ENCODE measurements at regions not wholly inside any gene's neighbourhood (a gene's known extent, or its start where the extent isn't known, plus 50 kb on each side); places are given as distances from the start of the nearest gene placed in this dataset.

- DNase-seq = no peak
- no peak for TF ChIP-seq POLR2A (IDR thresholded peaks at IDR 0.05)
- TF ChIP-seq CTCF (IDR thresholded peaks at IDR 0.05) = no peak
- Histone ChIP-seq H3K4me1 (peaks cover 0 to 4% (median 0%) of the 10 kb centered on the region in 3 donors), H3K9me3 (no peaks in the 10 kb centered on the region), H3K36me3 (no peaks in the 10 kb centered on the region), H3K27ac (no peak overlapping the region), H3K27me3 (no peaks in the 10 kb centered on the region), H3K4me3 (no peak overlapping the region)
- intact Hi-C loops (cut with DNase I) = no loop called here
Measured at GRCh38 chr12:70176290-70176689, 66.9 kb upstream of the CNOT2 start.

- H3K27me3 ChIP-seq = no peaks in the 10 kb centered on the region
- H3K36me3 ChIP-seq = no peaks in the 10 kb centered on the region
- H3K4me3 ChIP-seq = no peak overlapping the region
- DNase-seq = no peak
- 44 to 48% methylated on average over 1 of the region's 1 CpG for WGBS, 2 donors
- intact Hi-C loops (cut with DNase I) = no loop called here
- peaks cover 0 to 4% (median 0%) of the 10 kb centered on the region in 3 donors for H3K4me1 ChIP-seq
- no peaks in the 10 kb centered on the region for H3K9me3 ChIP-seq
- TF ChIP-seq CTCF (IDR thresholded peaks at IDR 0.05) (no peak), POLR2A (IDR thresholded peaks at IDR 0.05) (no peak)
- H3K27ac ChIP-seq = peak overlapping the region in 1 of 4 donors; percentile 25
Measured at GRCh38 chr12:70177631-70178030, 65.6 kb upstream of the CNOT2 start.

GRCh38 chr12:70178038-70178437, 65.2 kb upstream of the CNOT2 start:
- Histone ChIP-seq H3K27me3 (no peaks in the 10 kb centered on the region), H3K9me3 (no peaks in the 10 kb centered on the region), H3K36me3 (no peaks in the 10 kb centered on the region), H3K4me1 (peaks cover 0 to 4% (median 0%) of the 10 kb centered on the region in 3 donors), H3K27ac (peak overlapping the region in 1 of 4 donors; percentile 25), H3K4me3 (no peak overlapping the region)
- TF ChIP-seq CTCF (IDR thresholded peaks at IDR 0.05) (no peak), POLR2A (IDR thresholded peaks at IDR 0.05) (no peak)
- intact Hi-C loops (cut with DNase I) = no loop called here
- no peak for DNase-seq
- WGBS, 2 donors = 35 to 41% methylated on average over 1 of the region's 1 CpG

GRCh38 chr12:70180130-70180529, 63.1 kb upstream of the CNOT2 start:
- peaks cover 0 to 4% (median 0%) of the 10 kb centered on the region in 3 donors for H3K4me1 ChIP-seq
- DNase-seq = no peak
- no peaks in the 10 kb centered on the region for H3K9me3 ChIP-seq
- no peak overlapping the region for H3K4me3 ChIP-seq
- no peaks in the 10 kb centered on the region for H3K36me3 ChIP-seq
- WGBS, 2 donors = 66 to 77% methylated on average over 3 of the region's 3 CpGs
- H3K27me3 ChIP-seq = no peaks in the 10 kb centered on the region
- TF ChIP-seq CTCF (IDR thresholded peaks at IDR 0.05) (no peak), POLR2A (IDR thresholded peaks at IDR 0.05) (no peak)
- intact Hi-C loops (cut with DNase I) = no loop called here
- H3K27ac ChIP-seq = no peak overlapping the region

- no peaks in the 10 kb centered on the region for H3K36me3 ChIP-seq
- no peaks in the 10 kb centered on the region for H3K27me3 ChIP-seq
- no peaks in the 10 kb centered on the region for H3K9me3 ChIP-seq
- H3K4me1 ChIP-seq = no peaks in the 10 kb centered on the region
- WGBS, 2 donors = 50 to 53% methylated on average over 1 of the region's 1 CpG
- intact Hi-C loops (cut with DNase I) = no loop called here
- no peak for DNase-seq
- H3K27ac ChIP-seq = no peak overlapping the region
- TF ChIP-seq CTCF (IDR thresholded peaks at IDR 0.05) (no peak), POLR2A (IDR thresholded peaks at IDR 0.05) (no peak)
- no peak overlapping the region for H3K4me3 ChIP-seq
Measured at GRCh38 chr12:70185301-70185700, 57.9 kb upstream of the CNOT2 start.
